T-cell (primary cell): ENCODE measurements at regions not wholly inside any gene's neighbourhood (a gene's known extent, or its start where the extent isn't known, plus 50 kb on each side); places are given as distances from the start of the nearest gene placed in this dataset.

Experiments used
- ATAC-seq, 4 experiments: fragments of 200-7000 bp in 3 of 4; fragments of 150-1000 bp in 1 of 4; cut with Tn5 transposase; replicated peaks in 1 of 4; 1 replicate in 3 of 4; 2 replicates in 1 of 4; pipeline ENCODE4 v1.10.0; 2021; ENCODE audit warnings: moderate library complexity in 3 of 4, mild to moderate bottlenecking in 2 of 4, moderate number of reproducible peaks in 1 of 4
- CTCF ChIA-PET, 2 donors: fragments of 300-600 bp; sonication (Branson Sonifier 250); formaldehyde crosslinking; loops; one replicate each; lab custom pipeline; 2022; ENCODE audit warnings: antibody characterized with exemption in 2 of 2; lab: Charles Lee
- POLR2A ChIA-PET, 2 donors: fragments of 300-600 bp; sonication (Branson Sonifier 250); formaldehyde crosslinking; loops; one replicate each; lab custom pipeline; 2022; ENCODE audit warnings: antibody characterized with exemption in 2 of 2; lab: Charles Lee
- DNase-seq, 35 experiments: peaks; one replicate each; pipeline versions ENCODE4 v3.0.0 to v3.0.0-alpha.2; 2013 to 2023
- H3K27ac ChIP-seq: one replicate; pipeline ENCODE4 v1.5.1; 2013; ENCODE audit warnings: low read length
- H3K27me3 ChIP-seq, 2 experiments: replicated peaks in 1 of 2; 1 replicate in 1 of 2; 2 replicates in 1 of 2; pipeline versions ENCODE4 v1.6.1 to v1.7.0; 2013; ENCODE audit warnings: low read length in 1 of 2, mixed read lengths in 1 of 2; ENCODE audit not compliant: control insufficient read depth in 2 of 2, insufficient read depth in 2 of 2; ENCODE audit errors: extremely low read depth in 1 of 2
- H3K36me3 ChIP-seq, 2 donors: 1 replicate in 1 of 2; 2 replicates in 1 of 2; pipeline versions ENCODE4 v1.6.1 to v1.7.0; 2013; ENCODE audit warnings: low read length in 1 of 2; ENCODE audit not compliant: control insufficient read depth in 2 of 2, insufficient read depth in 1 of 2; ENCODE audit errors: extremely low read depth in 1 of 2
- H3K4me1 ChIP-seq, 2 experiments: 1 replicate in 1 of 2; 2 replicates in 1 of 2; pipeline versions ENCODE4 v1.6.1 to v1.7.0; 2013; ENCODE audit warnings: low read length in 2 of 2, mixed read lengths in 1 of 2; ENCODE audit not compliant: insufficient read depth in 2 of 2, control insufficient read depth in 1 of 2; ENCODE audit errors: extremely low read depth in 1 of 2
- H3K4me3 ChIP-seq, 2 donors: 1 replicate in 1 of 2; 2 replicates in 1 of 2; pipeline versions ENCODE4 v1.5.1 to v1.7.0; 2013; ENCODE audit warnings: mild to moderate bottlenecking in 2 of 2, low read length in 1 of 2, moderate library complexity in 1 of 2; ENCODE audit not compliant: control insufficient read depth in 1 of 2; ENCODE audit errors: extremely low read depth in 1 of 2
- H3K9me3 ChIP-seq: 2 replicates; pipeline ENCODE4 v1.7.0; 2013
- H3K27ac Mint-ChIP-seq, 2 donors: one replicate each; pipeline ENCODE4 v1.8.0; 2020 to 2021; ENCODE audit warnings: mild to moderate bottlenecking in 2 of 2, mixed read lengths in 2 of 2
- H3K27me3 Mint-ChIP-seq, 2 donors: one replicate each; pipeline ENCODE4 v1.8.0; 2021 to 2022; ENCODE audit warnings: mixed read lengths in 2 of 2
- H3K36me3 Mint-ChIP-seq: one replicate; pipeline ENCODE4 v1.8.0; 2021; ENCODE audit warnings: mixed read lengths
- H3K4me1 Mint-ChIP-seq, 3 donors: one replicate each; pipeline ENCODE4 v1.8.0; 2020 to 2022; ENCODE audit warnings: mixed read lengths in 3 of 3, mild to moderate bottlenecking in 1 of 3
- H3K4me3 Mint-ChIP-seq, 3 donors: one replicate each; pipeline ENCODE4 v1.8.0; 2020 to 2022; ENCODE audit warnings: mild to moderate bottlenecking in 3 of 3, mixed read lengths in 3 of 3, moderate library complexity in 3 of 3
- H3K9me3 Mint-ChIP-seq, 3 donors: one replicate each; pipeline ENCODE4 v1.8.0; 2020 to 2022; ENCODE audit warnings: mixed read lengths in 3 of 3
- WGBS: methylation state at CpG from one replicate; pipeline ENCODE4 v1.1.5; 2013; ENCODE audit warnings: missing lambda C conversion rate; ENCODE audit not compliant: insufficient coverage; 5-methylcytosine and 5-hydroxymethylcytosine counted together

DNA sequence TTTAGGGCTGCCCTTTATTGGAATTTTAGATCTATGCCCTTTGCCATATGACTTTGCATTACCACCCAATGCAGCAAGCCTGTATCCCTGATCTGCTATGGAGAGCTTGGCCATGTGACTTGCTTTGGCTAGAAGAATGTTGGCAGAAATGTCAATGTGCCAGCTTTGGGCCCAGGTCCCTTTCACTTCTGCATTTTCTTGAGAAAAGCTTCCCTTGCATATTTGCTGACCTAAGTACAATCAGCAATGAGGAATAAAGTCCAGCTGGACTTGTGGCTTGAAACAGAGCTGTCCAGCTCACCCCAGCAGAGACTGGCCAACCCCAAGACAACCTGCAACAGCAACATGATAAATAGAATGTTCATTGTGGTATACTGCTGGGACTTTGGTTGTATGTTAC, 135.9 kb downstream of the PAH start:
- CTCF ChIA-PET = no interaction called here
- DNase-seq (no peak), ATAC-seq (no peak)
- POLR2A ChIA-PET = no interaction called here
- Histone ChIP-seq H3K9me3 (no peaks in the 10 kb centered on the region), H3K36me3 (no peaks in the 10 kb centered on the region), H3K27me3 (no peaks in the 10 kb centered on the region), H3K4me1 (no peaks in the 10 kb centered on the region), H3K4me3 (no peak overlapping the region), H3K27ac (no peak overlapping the region)
- Mint-ChIP-seq H3K4me1 (no peaks in the 10 kb centered on the region), H3K36me3 (no peaks in the 10 kb centered on the region), H3K9me3 (peaks cover 0 to 3% (median 0%) of the 10 kb centered on the region in 3 donors), H3K4me3 (no peak overlapping the region), H3K27ac (no peak overlapping the region), H3K27me3 (peaks cover 2 to 3% of the 10 kb centered on the region in 2 donors)

DNA sequence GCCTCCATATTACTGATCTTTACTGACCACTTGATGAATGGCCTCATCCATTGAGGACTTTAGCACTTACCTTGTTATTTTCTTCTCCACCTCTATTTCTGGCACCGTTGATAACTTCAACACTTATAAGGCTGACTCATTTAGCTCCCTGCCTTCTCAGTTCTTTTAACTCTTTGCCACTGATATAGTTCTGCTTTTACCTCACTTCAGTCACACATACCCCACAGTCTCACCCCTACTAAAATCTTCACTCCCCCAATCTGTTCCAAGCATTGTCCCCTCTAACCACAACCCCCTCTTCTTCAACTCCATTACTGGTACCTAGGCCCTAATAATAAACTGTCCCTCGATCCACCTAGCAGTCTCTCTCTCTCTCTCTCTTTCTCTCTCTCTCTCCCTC, 141.0 kb downstream of the PAH start:
- Histone ChIP-seq H3K36me3 (no peaks in the 10 kb centered on the region), H3K27me3 (no peaks in the 10 kb centered on the region), H3K9me3 (no peaks in the 10 kb centered on the region), H3K4me3 (no peak overlapping the region), H3K4me1 (no peaks in the 10 kb centered on the region), H3K27ac (no peak overlapping the region)
- H3K9me3 Mint-ChIP-seq = no peaks in the 10 kb centered on the region
- DNase-seq = no peak
- POLR2A ChIA-PET = no interaction called here
- peaks cover 2 to 3% of the 10 kb centered on the region in 2 donors for H3K27me3 Mint-ChIP-seq
- H3K4me3 Mint-ChIP-seq = no peak overlapping the region
- WGBS = 55% methylated on average over 2 of the region's 2 CpGs
- no peak for ATAC-seq
- H3K36me3 Mint-ChIP-seq = no peaks in the 10 kb centered on the region
- no peaks in the 10 kb centered on the region for H3K4me1 Mint-ChIP-seq
- CTCF ChIA-PET = interaction anchor here in 1 of 2 donors (0.7 kb wide), 1 partner anchor 832 kb away, joined by 3 read pairs; no protein-coding TSS in a partner anchor
- H3K27ac Mint-ChIP-seq = peak overlapping the region in 1 of 2 donors; percentile 2

DNA sequence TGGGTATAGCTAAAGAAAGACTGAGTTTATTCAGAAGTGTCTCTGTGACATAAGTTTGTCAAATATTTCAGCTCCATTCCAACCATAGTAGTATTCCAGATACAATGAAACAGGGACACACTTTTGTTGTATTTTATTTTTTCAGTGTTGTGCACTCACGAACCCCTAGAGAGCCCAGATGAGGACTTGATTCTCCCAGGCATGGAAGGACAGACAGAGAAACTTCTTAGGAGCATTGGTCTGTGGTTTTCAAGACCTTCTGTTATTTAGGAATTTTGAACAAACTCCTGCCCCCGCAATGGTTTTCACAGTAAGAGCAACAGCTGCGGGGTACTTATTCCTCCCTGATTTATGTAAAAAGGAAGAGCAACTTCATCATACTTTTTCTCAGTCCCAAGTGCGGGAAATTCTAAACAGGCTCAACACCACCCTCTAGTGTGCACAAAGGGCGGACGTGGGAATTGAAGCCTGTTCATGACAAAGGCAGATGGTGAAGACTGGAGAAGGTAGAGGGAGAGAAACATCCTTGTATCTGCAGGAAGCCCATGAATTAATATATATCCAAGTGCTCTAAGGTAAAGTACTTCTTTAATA, 147.6 kb downstream of the PAH start:
- Mint-ChIP-seq H3K27me3 (peaks cover 5 to 7% of the 10 kb centered on the region in 2 donors), H3K27ac (no peak overlapping the region), H3K4me3 (no peak overlapping the region), H3K9me3 (no peaks in the 10 kb centered on the region), H3K4me1 (no peaks in the 10 kb centered on the region), H3K36me3 (no peaks in the 10 kb centered on the region)
- no peak overlapping the region for H3K27ac ChIP-seq
- peak in 14 of 35 experiments; percentile 0 to 29 (median 2) for DNase-seq
- ChIA-PET POLR2A (no interaction called here), CTCF (interaction anchor here in 1 of 2 donors (0.9 kb wide), 1 partner anchor 614 kb away, joined by 13 read pairs; no protein-coding TSS in a partner anchor)
- no peaks in the 10 kb centered on the region for H3K4me1 ChIP-seq
- ATAC-seq = no peak
- no peak overlapping the region for H3K4me3 ChIP-seq
- WGBS = no CpG with 5 or more reads among the region's 6 CpGs
- no peaks in the 10 kb centered on the region for H3K36me3 ChIP-seq
- H3K9me3 ChIP-seq = no peaks in the 10 kb centered on the region
- H3K27me3 ChIP-seq = no peaks in the 10 kb centered on the region

DNA sequence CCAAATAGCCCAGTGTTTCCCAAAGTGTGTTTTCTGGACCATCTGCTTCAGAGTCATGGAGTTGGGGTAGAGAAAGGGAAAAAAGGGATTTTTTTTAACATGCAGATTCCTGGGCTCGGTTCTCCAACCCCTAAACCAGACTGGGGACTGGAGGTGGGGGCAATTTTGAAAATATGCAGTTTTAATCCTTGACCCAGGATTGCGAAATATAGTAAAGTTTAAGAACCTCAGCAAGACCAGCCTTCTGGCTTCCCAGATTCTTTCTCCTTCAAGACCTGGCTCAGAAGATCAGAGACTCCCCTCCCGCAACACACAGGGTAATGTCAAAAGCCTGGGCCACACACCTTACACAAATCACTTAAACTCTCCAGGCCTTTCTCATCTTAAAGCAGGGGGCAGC, 150.1 kb downstream of the PAH start:
- Histone ChIP-seq H3K27ac (no peak overlapping the region), H3K4me1 (no peaks in the 10 kb centered on the region), H3K27me3 (no peaks in the 10 kb centered on the region), H3K9me3 (no peaks in the 10 kb centered on the region), H3K4me3 (no peak overlapping the region), H3K36me3 (no peaks in the 10 kb centered on the region)
- no peak for ATAC-seq
- ChIA-PET CTCF (no interaction called here), POLR2A (no interaction called here)
- Mint-ChIP-seq H3K27ac (no peak overlapping the region), H3K4me3 (no peak overlapping the region), H3K9me3 (no peaks in the 10 kb centered on the region), H3K36me3 (no peaks in the 10 kb centered on the region), H3K4me1 (no peaks in the 10 kb centered on the region), H3K27me3 (peaks cover 5 to 7% of the 10 kb centered on the region in 2 donors)
- DNase-seq = no peak
- 100% methylated on average over 1 of the region's 3 CpGs for WGBS

DNA sequence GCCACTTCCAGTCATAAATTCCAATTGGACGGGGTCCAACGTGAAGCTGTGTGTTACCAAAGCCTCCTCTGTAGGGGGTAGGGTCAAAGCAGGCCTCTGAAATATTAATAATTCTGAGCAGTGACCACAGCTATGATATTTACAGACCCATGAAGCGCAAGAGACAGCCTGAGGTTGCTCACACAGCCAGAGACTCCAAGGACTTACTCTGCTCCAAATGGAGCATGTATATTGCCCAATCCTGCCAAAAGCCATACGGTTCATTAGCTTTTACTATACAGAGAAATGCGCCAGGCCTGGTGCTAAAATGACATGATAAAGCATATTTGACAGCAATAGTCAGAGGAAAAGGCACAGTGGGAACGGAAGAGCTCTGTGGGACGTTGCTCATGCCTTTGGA, 151.3 kb downstream of the PAH start:
- CTCF ChIA-PET = no interaction called here
- H3K4me1 Mint-ChIP-seq = no peaks in the 10 kb centered on the region
- no peaks in the 10 kb centered on the region for H3K9me3 ChIP-seq
- H3K27me3 ChIP-seq = no peaks in the 10 kb centered on the region
- no peak overlapping the region for H3K4me3 ChIP-seq
- H3K27me3 Mint-ChIP-seq = peaks cover 5 to 7% of the 10 kb centered on the region in 2 donors
- no peaks in the 10 kb centered on the region for H3K4me1 ChIP-seq
- ATAC-seq (no peak), DNase-seq (no peak)
- H3K27ac ChIP-seq = no peak overlapping the region
- H3K36me3 Mint-ChIP-seq = no peaks in the 10 kb centered on the region
- H3K36me3 ChIP-seq = no peaks in the 10 kb centered on the region
- no peak overlapping the region for H3K4me3 Mint-ChIP-seq
- POLR2A ChIA-PET = no interaction called here
- no peak overlapping the region for H3K27ac Mint-ChIP-seq
- H3K9me3 Mint-ChIP-seq = no peaks in the 10 kb centered on the region
- WGBS = 80% methylated on average over 5 of the region's 7 CpGs

DNA sequence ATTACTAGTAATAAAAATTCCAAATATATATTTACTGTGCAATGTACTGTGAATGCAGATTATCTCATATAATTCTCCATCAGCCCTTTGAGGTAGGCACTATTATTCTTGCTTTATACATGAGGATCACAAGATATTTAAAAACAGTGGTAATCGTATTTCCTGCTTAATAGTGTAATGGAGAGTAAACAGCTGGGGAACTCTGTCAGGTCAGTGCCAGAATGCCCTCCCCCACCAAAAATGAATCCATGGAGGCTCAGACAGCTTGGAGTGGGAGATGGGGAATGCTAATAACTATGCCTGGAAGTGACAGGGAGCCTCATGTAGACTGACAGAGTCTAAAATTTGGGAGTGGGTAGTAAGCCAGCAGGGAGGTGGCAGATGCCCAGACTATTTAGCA, 153.6 kb downstream of the PAH start:
- Mint-ChIP-seq H3K27me3 (peaks cover 0 to 7% of the 10 kb centered on the region in 2 donors), H3K4me1 (no peaks in the 10 kb centered on the region), H3K9me3 (no peaks in the 10 kb centered on the region), H3K4me3 (no peak overlapping the region), H3K36me3 (no peaks in the 10 kb centered on the region), H3K27ac (no peak overlapping the region)
- Histone ChIP-seq H3K9me3 (no peaks in the 10 kb centered on the region), H3K4me1 (no peaks in the 10 kb centered on the region), H3K36me3 (no peaks in the 10 kb centered on the region), H3K27ac (no peak overlapping the region), H3K27me3 (no peaks in the 10 kb centered on the region), H3K4me3 (no peak overlapping the region)
- ChIA-PET CTCF (no interaction called here), POLR2A (no interaction called here)
- no CpG with 5 or more reads among the region's 1 CpG for WGBS
- ATAC-seq = no peak
- no peak for DNase-seq

DNA sequence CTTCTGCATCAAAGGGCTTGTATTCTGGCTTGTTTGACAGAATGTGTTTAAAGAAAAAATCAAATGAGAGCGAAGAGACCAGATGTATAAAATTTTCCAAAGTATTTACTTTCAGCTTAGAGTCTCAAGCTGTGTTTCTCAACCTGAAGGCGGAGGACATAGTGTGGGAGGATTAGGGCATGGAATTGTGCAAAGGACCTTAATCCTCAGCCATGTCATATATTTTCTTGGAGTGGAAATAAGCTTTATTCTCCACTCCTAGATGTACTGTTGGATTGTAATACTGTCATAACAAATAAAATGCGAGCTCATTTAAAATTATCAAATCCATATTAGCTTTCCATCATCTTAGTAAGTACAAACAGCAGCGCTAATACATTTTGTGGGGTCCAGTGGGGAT, 154.0 kb downstream of the PAH start:
- Mint-ChIP-seq H3K27ac (no peak overlapping the region), H3K9me3 (no peaks in the 10 kb centered on the region), H3K4me1 (no peaks in the 10 kb centered on the region), H3K4me3 (no peak overlapping the region), H3K36me3 (no peaks in the 10 kb centered on the region), H3K27me3 (peaks cover 0 to 7% of the 10 kb centered on the region in 2 donors)
- no peaks in the 10 kb centered on the region for H3K4me1 ChIP-seq
- no peak for DNase-seq
- H3K27ac ChIP-seq = no peak overlapping the region
- ChIA-PET POLR2A (no interaction called here), CTCF (no interaction called here)
- no peaks in the 10 kb centered on the region for H3K9me3 ChIP-seq
- WGBS = no CpG with 5 or more reads among the region's 4 CpGs
- no peaks in the 10 kb centered on the region for H3K36me3 ChIP-seq
- no peaks in the 10 kb centered on the region for H3K27me3 ChIP-seq
- no peak overlapping the region for H3K4me3 ChIP-seq
- no peak for ATAC-seq
